Body of pancreas (tissue), 4 donors: ENCODE measurements at regions not wholly inside any gene's neighbourhood (a gene's known extent, or its start where the extent isn't known, plus 50 kb on each side); places are given as distances from the start of the nearest gene placed in this dataset.

Experiments
- CTCF ChIP-seq, 7 experiments: fragments of 450-650 bp in 4 of 7; fragments of 200-600 bp in 3 of 7; sonication (generic) in 3 of 7; IDR thresholded peaks; one replicate each; pipeline ENCODE4 v1.5.1; 2016 to 2019; ENCODE audit warnings: antibody characterized with exemption in 7 of 7
- POLR2A ChIP-seq, 3 donors: fragments of 450-650 bp; IDR thresholded peaks; one replicate each; pipeline ENCODE4 v1.6.1; 2016; ENCODE audit warnings: antibody characterized with exemption in 3 of 3, mild to moderate bottlenecking in 2 of 3

- TF ChIP-seq CTCF (IDR thresholded peaks at IDR 0.05) (no peak), POLR2A (IDR thresholded peaks at IDR 0.05) (no peak)
Measured at GRCh38 chr2:138182937-138183312, 218.7 kb downstream of the HNMT start.
